ENCODE measurements at regions not wholly inside any gene's neighbourhood (a gene's known extent, or its start where the extent isn't known, plus 50 kb on each side); places are given as distances from the start of the nearest gene placed in this dataset.

DNA sequence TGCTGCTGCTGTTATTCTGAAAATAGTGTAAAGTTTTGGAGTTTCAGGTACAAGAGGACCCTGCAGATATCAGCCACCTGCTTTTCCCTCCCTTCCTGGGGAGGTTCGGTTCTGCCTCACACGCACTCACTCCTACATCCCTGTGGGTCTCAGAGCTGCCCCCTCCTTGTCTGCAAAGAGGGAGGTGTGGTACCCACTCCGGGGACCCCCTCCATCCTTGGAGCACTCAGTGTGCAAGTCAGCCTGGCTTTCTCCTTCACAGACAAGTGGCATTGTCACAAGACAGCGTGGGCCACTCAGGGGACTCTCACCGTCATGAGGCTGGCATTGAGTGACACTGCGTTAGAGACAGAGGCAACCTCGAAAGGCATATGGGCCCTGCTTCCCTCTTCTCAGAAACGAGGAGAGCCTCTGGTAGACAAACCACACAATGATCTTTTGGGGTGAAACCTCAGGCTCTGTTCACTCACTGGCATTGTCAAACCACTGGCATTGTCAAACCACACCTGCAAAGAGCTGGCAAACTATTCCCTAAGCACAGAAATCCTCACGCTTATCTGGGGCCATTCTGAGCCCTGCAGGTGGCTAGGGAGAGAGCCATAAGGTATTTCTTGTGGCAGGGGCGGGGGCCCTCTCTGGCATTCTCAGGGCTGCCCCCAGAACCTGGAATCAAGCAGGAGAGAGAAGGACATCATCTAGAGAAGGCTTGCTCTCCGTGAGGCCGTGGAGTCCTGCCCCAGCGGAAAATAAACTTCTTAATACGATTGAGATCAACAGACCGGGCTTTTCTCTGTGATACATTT, 285.0 kb downstream of the SHOX start:
- TF ChIP-seq, protein P1, sequence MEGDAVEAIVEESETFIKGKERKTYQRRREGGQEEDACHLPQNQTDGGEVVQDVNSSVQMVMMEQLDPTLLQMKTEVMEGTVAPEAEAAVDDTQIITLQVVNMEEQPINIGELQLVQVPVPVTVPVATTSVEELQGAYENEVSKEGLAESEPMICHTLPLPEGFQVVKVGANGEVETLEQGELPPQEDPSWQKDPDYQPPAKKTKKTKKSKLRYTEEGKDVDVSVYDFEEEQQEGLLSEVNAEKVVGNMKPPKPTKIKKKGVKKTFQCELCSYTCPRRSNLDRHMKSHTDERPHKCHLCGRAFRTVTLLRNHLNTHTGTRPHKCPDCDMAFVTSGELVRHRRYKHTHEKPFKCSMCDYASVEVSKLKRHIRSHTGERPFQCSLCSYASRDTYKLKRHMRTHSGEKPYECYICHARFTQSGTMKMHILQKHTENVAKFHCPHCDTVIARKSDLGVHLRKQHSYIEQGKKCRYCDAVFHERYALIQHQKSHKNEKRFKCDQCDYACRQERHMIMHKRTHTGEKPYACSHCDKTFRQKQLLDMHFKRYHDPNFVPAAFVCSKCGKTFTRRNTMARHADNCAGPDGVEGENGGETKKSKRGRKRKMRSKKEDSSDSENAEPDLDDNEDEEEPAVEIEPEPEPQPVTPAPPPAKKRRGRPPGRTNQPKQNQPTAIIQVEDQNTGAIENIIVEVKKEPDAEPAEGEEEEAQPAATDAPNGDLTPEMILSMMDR (conservative IDR thresholded peaks at IDR 0.05; ENCODE audit: low read depth, low read length), result no peak
- no peak for TF ChIP-seq EZH2 (IDR thresholded peaks at IDR 0.05; ENCODE audit: low read length, unreplicated experiment)

Data from PC-3 (cell line).